ENCODE measurements at regions not wholly inside any gene's neighbourhood (a gene's known extent, or its start where the extent isn't known, plus 50 kb on each side); places are given as distances from the start of the nearest gene placed in this dataset.
"Not testable (repeated sequence)": the region's sequence is repeated elsewhere in the genome, so short reads cannot be mapped to it uniquely, and the experiment has no call there.

GRCh38 chr1:109857702-109858101, 52.9 kb upstream of the CSF1 start:
- not testable (repeated sequence) for DNase-seq

GRCh38 chr1:109855986-109856385, 54.7 kb upstream of the CSF1 start:
- not testable (repeated sequence) for DNase-seq

GRCh38 chr1:109853972-109854371, 56.7 kb upstream of the CSF1 start:
- not testable (repeated sequence) for DNase-seq

GRCh38 chr1:109852221-109853015, 58.2 kb upstream of the CSF1 start:
- DNase-seq, result not testable (repeated sequence)

GRCh38 chr1:109850827-109851226, 59.8 kb upstream of the CSF1 start:
- DNase-seq, result no peak

- no peak for DNase-seq
These were observed 60.5 kb upstream of the CSF1 start for GRCh38 chr1:109850194-109850593.

GRCh38 chr1:109849655-109850054, 61.0 kb upstream of the CSF1 start:
- no peak for DNase-seq

- no peak for DNase-seq
These were observed 63.4 kb upstream of the CSF1 start for GRCh38 chr1:109847251-109847650.

GRCh38 chr1:109846846-109847245, 63.8 kb upstream of the CSF1 start:
- no peak for DNase-seq

- peak; percentile 13 for DNase-seq
These were observed 64.5 kb upstream of the CSF1 start for GRCh38 chr1:109846162-109846561.

- DNase-seq, result no peak
These were observed 65.0 kb upstream of the CSF1 start for GRCh38 chr1:109845658-109846057.

- no peak for DNase-seq
These were observed 66.0 kb upstream of the CSF1 start for GRCh38 chr1:109844609-109845008.

- DNase-seq, result no peak
These were observed 70.5 kb upstream of the CSF1 start for GRCh38 chr1:109840011-109840629.

- DNase-seq, result not testable (repeated sequence)
These were observed 71.4 kb upstream of the CSF1 start for GRCh38 chr1:109839276-109839675.

- DNase-seq, result no peak
These were observed 71.8 kb upstream of the CSF1 start for GRCh38 chr1:109838838-109839240.

GRCh38 chr1:109837852-109838570, 72.6 kb upstream of the CSF1 start:
- no peak for DNase-seq

GRCh38 chr1:109835645-109836044, 71.9 kb upstream of the EPS8L3 start:
- not testable (repeated sequence) for DNase-seq

GRCh38 chr1:109834951-109835350, 71.2 kb upstream of the EPS8L3 start:
- no peak for DNase-seq

- DNase-seq, result no peak
These were observed 69.2 kb upstream of the EPS8L3 start for GRCh38 chr1:109832945-109833344.

- DNase-seq, result no peak
These were observed 65.2 kb upstream of the EPS8L3 start for GRCh38 chr1:109828756-109829505.

GRCh38 chr1:109827986-109828385, 64.3 kb upstream of the EPS8L3 start:
- DNase-seq, result no peak

GRCh38 chr1:109827466-109827865, 63.7 kb upstream of the EPS8L3 start:
- no peak for DNase-seq

GRCh38 chr1:109826930-109827349, 63.2 kb upstream of the EPS8L3 start:
- no peak for DNase-seq

Measured in NCI-H69 (cell line).